ENCODE measurements at regions not wholly inside any gene's neighbourhood (a gene's known extent, or its start where the extent isn't known, plus 50 kb on each side); places are given as distances from the start of the nearest gene placed in this dataset.

DNA sequence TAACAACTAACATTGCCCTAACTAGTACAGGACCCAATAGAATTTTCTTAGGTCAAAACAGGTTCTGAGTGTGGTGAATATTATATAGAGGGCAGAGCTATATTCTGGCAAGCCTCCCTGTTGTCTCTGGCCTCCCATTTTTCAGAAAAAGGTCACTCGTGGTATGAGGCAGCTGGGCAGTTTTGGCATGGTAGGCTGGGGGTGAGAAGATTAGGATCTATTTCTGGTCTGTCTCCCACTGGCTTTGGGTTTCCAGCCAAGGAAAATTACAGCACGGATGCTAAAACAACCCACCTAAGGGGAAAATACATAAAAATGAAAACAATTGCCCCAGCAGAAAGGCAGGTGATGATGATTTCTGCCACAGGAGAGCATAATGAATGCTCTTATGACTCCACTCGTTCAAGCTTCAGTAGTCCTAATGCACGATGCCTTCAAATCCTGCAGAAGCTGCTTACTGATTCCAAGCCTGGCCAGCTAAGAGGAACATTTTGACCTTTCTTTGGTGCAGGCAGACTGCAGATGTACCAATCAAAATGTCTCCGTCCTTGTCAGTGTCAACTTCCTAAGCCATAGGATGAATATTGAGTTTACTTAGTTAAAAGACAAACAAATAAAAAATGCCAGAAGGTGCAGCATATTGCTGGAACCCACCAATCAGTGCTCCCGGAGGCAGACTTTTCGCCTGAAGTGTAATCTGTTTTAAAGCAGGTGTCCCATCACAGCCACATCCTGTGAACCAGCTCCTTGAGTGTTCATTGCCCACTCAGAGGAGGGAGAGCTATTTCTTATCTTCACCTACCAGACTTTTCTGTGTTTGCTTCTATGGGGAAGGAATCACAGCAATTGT is 435.4 kb downstream of the ZSWIM6 start (continued):
- TF ChIP-seq ATF2 (IDR thresholded peaks at IDR 0.05; ENCODE audit: low read length) (no peak), RNF2 (IDR thresholded peaks at IDR 0.05; ENCODE audit: borderline replicate concordance, low read depth, low read length, missing control alignments, poor library complexity, severe bottlenecking) (no peak), RAD21 (IDR thresholded peaks at IDR 0.05 in 1 of 2, conservative IDR thresholded peaks at IDR 0.05 in 1 of 2; ENCODE audit: low read depth in 2 of 2, low read length in 2 of 2) (no peak), CBX8 (IDR thresholded peaks at IDR 0.05; ENCODE audit: borderline replicate concordance, low read depth, low read length) (no peak), TEAD4 (IDR thresholded peaks at IDR 0.05; ENCODE audit: low read depth, low read length) (no peak), SAP30 (IDR thresholded peaks at IDR 0.05; ENCODE audit: insufficient read depth, insufficient replicate concordance, low read length) (no peak), CBX5 (IDR thresholded peaks at IDR 0.05; ENCODE audit: low read depth, low read length) (no peak)
